ENCODE measurements at regions not wholly inside any gene's neighbourhood (a gene's known extent, or its start where the extent isn't known, plus 50 kb on each side); places are given as distances from the start of the nearest gene placed in this dataset.

GRCh38 chr10:28969413-28969812 lies 292.1 kb downstream of the BAMBI start:
- H3K9me3 ChIP-seq (ENCODE audit: low read length), result no peaks in the 10 kb centered on the region
- no peaks in the 10 kb centered on the region for H3K9me2 ChIP-seq (replicated peaks; ENCODE audit: insufficient read depth, low read length)
- no peak for DNase-seq
- no peaks in the 10 kb centered on the region for H3K27me3 ChIP-seq (ENCODE audit: low read length)
- H4K20me1 ChIP-seq (ENCODE audit: insufficient read depth, low read depth, low read length), result no peaks in the 10 kb centered on the region
- H3K9ac ChIP-seq (ENCODE audit: low read length), result no peak overlapping the region
- no peak overlapping the region for H3K27ac ChIP-seq (ENCODE audit: low read length)
- no peak overlapping the region for H2AFZ ChIP-seq (ENCODE audit: low read length)
- no peak overlapping the region for H3K4me2 ChIP-seq (ENCODE audit: low read depth, low read length, poor library complexity, severe bottlenecking)
- H3K79me2 ChIP-seq (ENCODE audit: low read length), result no peaks in the 10 kb centered on the region
- no peak overlapping the region for H3K4me3 ChIP-seq (ENCODE audit: low read length)
- H3K36me3 ChIP-seq (ENCODE audit: insufficient read depth, low read length), result no peaks in the 10 kb centered on the region
- H3K4me1 ChIP-seq (ENCODE audit: low read length), result no peaks in the 10 kb centered on the region

- Histone ChIP-seq H3K36me3 (ENCODE audit: insufficient read depth, low read length) (no peaks in the 10 kb centered on the region), H3K4me3 (ENCODE audit: low read length) (no peak overlapping the region), H3K79me2 (ENCODE audit: low read length) (no peaks in the 10 kb centered on the region), H2AFZ (ENCODE audit: low read length) (no peak overlapping the region), H3K27me3 (ENCODE audit: low read length) (no peaks in the 10 kb centered on the region), H4K20me1 (ENCODE audit: insufficient read depth, low read depth, low read length) (no peaks in the 10 kb centered on the region), H3K4me1 (ENCODE audit: low read length) (no peaks in the 10 kb centered on the region), H3K9me3 (ENCODE audit: low read length) (no peaks in the 10 kb centered on the region), H3K27ac (ENCODE audit: low read length) (no peak overlapping the region), H3K4me2 (ENCODE audit: low read depth, low read length, poor library complexity, severe bottlenecking) (no peak overlapping the region), H3K9ac (ENCODE audit: low read length) (no peak overlapping the region), H3K9me2 (replicated peaks; ENCODE audit: insufficient read depth, low read length) (no peaks in the 10 kb centered on the region)
- no peak for DNase-seq
Observed at GRCh38 chr10:28970231-28970630, 292.9 kb downstream of the BAMBI start.

DNA sequence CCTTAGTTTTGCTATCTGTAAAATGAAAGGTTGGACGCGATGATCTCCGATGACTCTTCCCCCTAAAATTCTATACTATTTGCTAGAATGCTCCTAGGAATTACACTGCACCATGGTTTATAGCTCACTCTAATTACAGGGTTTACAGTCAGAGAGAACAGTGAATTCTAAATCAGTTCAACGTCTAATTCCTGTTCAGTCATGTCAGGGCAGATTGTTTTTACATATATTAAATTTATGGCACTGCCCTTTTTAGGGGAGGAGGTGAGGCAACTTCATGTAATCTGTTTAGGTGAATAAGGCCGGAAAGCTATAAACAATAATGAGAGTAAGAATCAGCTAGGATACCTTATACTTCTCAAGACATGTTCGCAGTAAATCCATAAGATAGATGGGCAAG lies 293.9 kb downstream of the BAMBI start:
- Histone ChIP-seq H3K4me2 (ENCODE audit: low read depth, low read length, poor library complexity, severe bottlenecking) (no peak overlapping the region), H2AFZ (ENCODE audit: low read length) (no peak overlapping the region), H3K4me3 (ENCODE audit: low read length) (no peak overlapping the region), H3K4me1 (ENCODE audit: low read length) (no peaks in the 10 kb centered on the region), H3K27ac (ENCODE audit: low read length) (no peak overlapping the region), H3K9me2 (replicated peaks; ENCODE audit: insufficient read depth, low read length) (no peaks in the 10 kb centered on the region), H3K36me3 (ENCODE audit: insufficient read depth, low read length) (no peaks in the 10 kb centered on the region), H4K20me1 (ENCODE audit: insufficient read depth, low read depth, low read length) (no peaks in the 10 kb centered on the region), H3K9me3 (ENCODE audit: low read length) (no peaks in the 10 kb centered on the region), H3K27me3 (ENCODE audit: low read length) (no peaks in the 10 kb centered on the region), H3K9ac (ENCODE audit: low read length) (no peak overlapping the region), H3K79me2 (ENCODE audit: low read length) (no peaks in the 10 kb centered on the region)
- no peak for DNase-seq

GRCh38 chr10:28971764-28972163 lies 294.4 kb downstream of the BAMBI start:
- Histone ChIP-seq H3K9ac (ENCODE audit: low read length) (no peak overlapping the region), H3K4me3 (ENCODE audit: low read length) (no peak overlapping the region), H3K4me2 (ENCODE audit: low read depth, low read length, poor library complexity, severe bottlenecking) (no peak overlapping the region), H3K9me3 (ENCODE audit: low read length) (no peaks in the 10 kb centered on the region), H3K9me2 (replicated peaks; ENCODE audit: insufficient read depth, low read length) (no peaks in the 10 kb centered on the region), H3K27me3 (ENCODE audit: low read length) (no peaks in the 10 kb centered on the region), H3K27ac (ENCODE audit: low read length) (no peak overlapping the region), H3K79me2 (ENCODE audit: low read length) (no peaks in the 10 kb centered on the region), H2AFZ (ENCODE audit: low read length) (no peak overlapping the region), H3K36me3 (ENCODE audit: insufficient read depth, low read length) (no peaks in the 10 kb centered on the region), H4K20me1 (ENCODE audit: insufficient read depth, low read depth, low read length) (no peaks in the 10 kb centered on the region), H3K4me1 (ENCODE audit: low read length) (no peaks in the 10 kb centered on the region)
- no peak for DNase-seq

DNA sequence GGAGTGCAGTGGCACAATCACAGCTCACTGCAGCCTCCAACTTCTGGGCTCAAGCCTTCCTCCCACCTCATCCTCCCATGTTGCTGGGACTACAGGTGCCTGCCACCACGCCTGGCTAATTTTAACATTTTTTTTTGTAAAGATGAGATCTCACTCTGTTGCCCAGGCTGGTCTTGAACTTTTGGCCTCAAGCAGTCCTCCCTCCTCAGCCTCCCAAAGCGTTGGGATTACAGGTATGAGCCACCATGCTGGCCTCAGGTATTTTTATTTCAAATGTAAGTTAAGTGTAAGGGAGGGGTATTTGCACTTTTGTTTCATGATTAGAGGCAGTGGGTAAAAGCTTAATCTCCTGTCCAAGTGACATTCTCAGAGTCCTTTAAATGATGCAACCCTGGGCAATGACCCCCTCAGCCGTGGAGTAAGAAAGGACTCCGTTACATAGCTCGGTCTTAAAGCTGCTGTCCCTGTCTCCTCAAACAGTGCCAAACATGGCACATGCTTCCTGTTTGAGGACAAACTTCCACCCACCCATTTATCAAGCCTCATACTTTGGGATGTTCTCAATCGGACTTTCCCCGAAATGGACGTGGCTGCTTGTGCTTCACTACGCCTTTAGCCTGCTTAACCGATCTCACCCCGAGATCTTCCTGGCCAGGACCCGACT lies 296.1 kb downstream of the BAMBI start:
- Histone ChIP-seq H2AFZ (ENCODE audit: low read length) (no peak overlapping the region), H3K9me3 (ENCODE audit: low read length) (no peaks in the 10 kb centered on the region), H3K4me1 (ENCODE audit: low read length) (no peaks in the 10 kb centered on the region), H3K9me2 (replicated peaks; ENCODE audit: insufficient read depth, low read length) (0 out of 2 replicates have a peak, but pooled peaks cover 2% of the 10 kb centered on the region), H3K27ac (ENCODE audit: low read length) (no peak overlapping the region), H3K27me3 (ENCODE audit: low read length) (no peaks in the 10 kb centered on the region), H4K20me1 (ENCODE audit: insufficient read depth, low read depth, low read length) (no peaks in the 10 kb centered on the region), H3K36me3 (ENCODE audit: insufficient read depth, low read length) (no peaks in the 10 kb centered on the region), H3K79me2 (ENCODE audit: low read length) (no peaks in the 10 kb centered on the region), H3K4me2 (ENCODE audit: low read depth, low read length, poor library complexity, severe bottlenecking) (no peak overlapping the region), H3K4me3 (ENCODE audit: low read length) (no peak overlapping the region), H3K9ac (ENCODE audit: low read length) (no peak overlapping the region)
- no peak for DNase-seq

DNA sequence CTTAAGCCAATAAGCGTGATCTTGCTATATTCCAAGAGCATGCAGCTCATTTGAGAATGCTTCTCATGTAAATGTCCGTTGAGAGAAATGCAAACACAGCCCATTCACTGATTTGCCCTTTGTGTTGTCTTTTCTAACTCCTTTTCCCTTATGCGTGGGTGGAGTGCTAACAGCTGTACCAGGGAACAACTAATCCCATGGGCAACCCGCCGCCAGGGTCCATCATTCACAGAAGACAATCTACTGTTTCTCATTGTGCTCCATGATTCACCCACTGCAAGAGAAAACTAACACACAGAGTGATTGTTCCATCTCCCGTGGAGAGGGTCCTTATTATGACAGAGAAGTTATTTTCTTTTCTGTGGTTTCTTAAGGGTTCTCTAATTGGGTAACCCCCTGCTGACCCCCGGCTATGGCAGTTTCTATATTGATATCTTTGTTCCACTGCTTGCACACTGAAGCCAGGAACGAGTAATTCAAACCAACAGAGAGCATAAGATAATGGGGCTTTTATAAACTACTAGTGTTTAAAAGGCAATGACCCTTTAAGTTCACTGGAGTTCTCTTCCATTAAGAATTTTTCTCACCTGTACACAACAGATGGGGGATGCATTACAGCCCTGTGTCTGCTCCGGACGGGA lies 298.7 kb downstream of the BAMBI start:
- no peaks in the 10 kb centered on the region for H3K79me2 ChIP-seq (ENCODE audit: low read length)
- no peak overlapping the region for H3K27ac ChIP-seq (ENCODE audit: low read length)
- no peak for DNase-seq
- H4K20me1 ChIP-seq (ENCODE audit: insufficient read depth, low read depth, low read length), result no peaks in the 10 kb centered on the region
- no peaks in the 10 kb centered on the region for H3K4me1 ChIP-seq (ENCODE audit: low read length)
- H3K9me3 ChIP-seq (ENCODE audit: low read length), result no peaks in the 10 kb centered on the region
- no peak overlapping the region for H3K9ac ChIP-seq (ENCODE audit: low read length)
- no peak overlapping the region for H3K4me2 ChIP-seq (ENCODE audit: low read depth, low read length, poor library complexity, severe bottlenecking)
- no peaks in the 10 kb centered on the region for H3K36me3 ChIP-seq (ENCODE audit: insufficient read depth, low read length)
- H3K27me3 ChIP-seq (ENCODE audit: low read length), result no peaks in the 10 kb centered on the region
- 0 out of 2 replicates have a peak, but pooled peaks cover 2% of the 10 kb centered on the region for H3K9me2 ChIP-seq (replicated peaks; ENCODE audit: insufficient read depth, low read length)
- no peak overlapping the region for H2AFZ ChIP-seq (ENCODE audit: low read length)
- no peak overlapping the region for H3K4me3 ChIP-seq (ENCODE audit: low read length)

DNA sequence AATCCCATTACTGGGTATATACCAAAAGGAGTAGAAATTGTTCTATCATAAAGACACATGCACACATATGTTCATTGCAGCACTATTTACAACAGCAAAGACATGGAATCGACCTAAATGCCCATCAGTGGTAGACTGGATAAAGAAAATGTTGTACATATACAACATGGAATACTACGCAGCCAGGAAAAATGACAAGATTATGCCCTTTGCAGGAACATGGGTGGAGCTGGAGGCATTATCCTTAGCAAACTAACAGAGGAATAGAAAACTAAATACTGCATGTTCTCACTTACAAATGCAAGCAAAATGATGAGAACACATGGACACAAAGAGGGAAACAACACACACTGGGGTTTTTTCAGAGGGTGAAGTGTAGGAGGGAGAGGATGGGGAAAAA lies 300.2 kb downstream of the BAMBI start:
- Histone ChIP-seq H4K20me1 (ENCODE audit: insufficient read depth, low read depth, low read length) (no peaks in the 10 kb centered on the region), H2AFZ (ENCODE audit: low read length) (no peak overlapping the region), H3K9ac (ENCODE audit: low read length) (no peak overlapping the region), H3K79me2 (ENCODE audit: low read length) (no peaks in the 10 kb centered on the region), H3K27me3 (ENCODE audit: low read length) (no peaks in the 10 kb centered on the region), H3K4me1 (ENCODE audit: low read length) (no peaks in the 10 kb centered on the region), H3K9me3 (ENCODE audit: low read length) (no peaks in the 10 kb centered on the region), H3K9me2 (replicated peaks; ENCODE audit: insufficient read depth, low read length) (0 out of 2 replicates have a peak, but pooled peaks cover 2% of the 10 kb centered on the region), H3K4me2 (ENCODE audit: low read depth, low read length, poor library complexity, severe bottlenecking) (no peak overlapping the region), H3K27ac (ENCODE audit: low read length) (no peak overlapping the region), H3K36me3 (ENCODE audit: insufficient read depth, low read length) (no peaks in the 10 kb centered on the region), H3K4me3 (ENCODE audit: low read length) (no peak overlapping the region)
- DNase-seq, result no peak

- Histone ChIP-seq H4K20me1 (ENCODE audit: insufficient read depth, low read depth, low read length) (no peaks in the 10 kb centered on the region), H3K27me3 (ENCODE audit: low read length) (no peaks in the 10 kb centered on the region), H3K36me3 (ENCODE audit: insufficient read depth, low read length) (no peaks in the 10 kb centered on the region), H3K79me2 (ENCODE audit: low read length) (no peaks in the 10 kb centered on the region), H2AFZ (ENCODE audit: low read length) (no peak overlapping the region), H3K4me3 (ENCODE audit: low read length) (no peak overlapping the region), H3K9ac (ENCODE audit: low read length) (no peak overlapping the region), H3K4me2 (ENCODE audit: low read depth, low read length, poor library complexity, severe bottlenecking) (no peak overlapping the region), H3K9me3 (ENCODE audit: low read length) (no peaks in the 10 kb centered on the region), H3K27ac (ENCODE audit: low read length) (no peak overlapping the region), H3K4me1 (ENCODE audit: low read length) (no peaks in the 10 kb centered on the region), H3K9me2 (replicated peaks; ENCODE audit: insufficient read depth, low read length) (0 out of 2 replicates have a peak, but pooled peaks cover 2% of the 10 kb centered on the region)
- no peak for DNase-seq
Observed at GRCh38 chr10:28980264-28980663, 302.9 kb downstream of the BAMBI start.

Data from Karpas-422 (cell line).